ENCODE measurements at regions not wholly inside any gene's neighbourhood (a gene's known extent, or its start where the extent isn't known, plus 50 kb on each side); places are given as distances from the start of the nearest gene placed in this dataset.

DNA sequence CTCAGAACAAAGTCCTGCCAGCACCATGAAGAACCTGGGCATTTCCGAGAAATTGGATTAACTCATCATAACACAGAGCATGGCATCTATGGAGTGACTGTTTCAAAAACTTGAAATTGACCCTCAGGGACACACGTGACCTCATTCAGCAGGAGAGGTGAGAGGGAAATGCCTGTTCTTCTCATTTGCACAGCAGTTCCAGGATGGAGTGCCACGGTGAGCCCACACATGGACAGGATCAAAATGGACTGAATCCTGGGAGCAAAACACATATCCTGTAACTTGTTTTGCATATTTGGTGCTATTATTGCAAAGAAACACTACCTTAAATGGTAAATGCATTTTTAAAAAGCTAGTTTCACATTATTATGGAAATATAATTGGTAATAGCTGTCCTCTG is 256.1 kb upstream of the IRX2 start:
- TF ChIP-seq, protein P1, sequence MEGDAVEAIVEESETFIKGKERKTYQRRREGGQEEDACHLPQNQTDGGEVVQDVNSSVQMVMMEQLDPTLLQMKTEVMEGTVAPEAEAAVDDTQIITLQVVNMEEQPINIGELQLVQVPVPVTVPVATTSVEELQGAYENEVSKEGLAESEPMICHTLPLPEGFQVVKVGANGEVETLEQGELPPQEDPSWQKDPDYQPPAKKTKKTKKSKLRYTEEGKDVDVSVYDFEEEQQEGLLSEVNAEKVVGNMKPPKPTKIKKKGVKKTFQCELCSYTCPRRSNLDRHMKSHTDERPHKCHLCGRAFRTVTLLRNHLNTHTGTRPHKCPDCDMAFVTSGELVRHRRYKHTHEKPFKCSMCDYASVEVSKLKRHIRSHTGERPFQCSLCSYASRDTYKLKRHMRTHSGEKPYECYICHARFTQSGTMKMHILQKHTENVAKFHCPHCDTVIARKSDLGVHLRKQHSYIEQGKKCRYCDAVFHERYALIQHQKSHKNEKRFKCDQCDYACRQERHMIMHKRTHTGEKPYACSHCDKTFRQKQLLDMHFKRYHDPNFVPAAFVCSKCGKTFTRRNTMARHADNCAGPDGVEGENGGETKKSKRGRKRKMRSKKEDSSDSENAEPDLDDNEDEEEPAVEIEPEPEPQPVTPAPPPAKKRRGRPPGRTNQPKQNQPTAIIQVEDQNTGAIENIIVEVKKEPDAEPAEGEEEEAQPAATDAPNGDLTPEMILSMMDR (conservative IDR thresholded peaks at IDR 0.05; ENCODE audit: low read depth in 2 of 2), result no peak
- no peak for TF ChIP-seq EZH2phosphoT487 (IDR thresholded peaks at IDR 0.05; ENCODE audit: unreplicated experiment)
- TF ChIP-seq POLR2AphosphoS5 (IDR thresholded peaks at IDR 0.05; ENCODE audit: low read depth), result no peak
- no peak for TF ChIP-seq ZNF114 (CRISPR knock-in tag; IDR thresholded peaks at IDR 0.05)
- TF ChIP-seq EZH2 (IDR thresholded peaks at IDR 0.05; ENCODE audit: low read depth, unreplicated experiment), result no peak
- no peak for TF ChIP-seq JUNB (IDR thresholded peaks at IDR 0.05; ENCODE audit: unreplicated experiment)
- TF ChIP-seq REST (IDR thresholded peaks at IDR 0.05; ENCODE audit: unreplicated experiment), result no peak
- no peak for TF ChIP-seq CREB1 (CRISPR knock-in tag; IDR thresholded peaks at IDR 0.05; ENCODE audit: low read depth)
- no peak for TF ChIP-seq ZNF331 (CRISPR knock-in tag; IDR thresholded peaks at IDR 0.05; ENCODE audit: low read depth)
- no peak for TF ChIP-seq STAT1 (IDR thresholded peaks at IDR 0.05; ENCODE audit: unreplicated experiment)
- TF ChIP-seq, protein P2, sequence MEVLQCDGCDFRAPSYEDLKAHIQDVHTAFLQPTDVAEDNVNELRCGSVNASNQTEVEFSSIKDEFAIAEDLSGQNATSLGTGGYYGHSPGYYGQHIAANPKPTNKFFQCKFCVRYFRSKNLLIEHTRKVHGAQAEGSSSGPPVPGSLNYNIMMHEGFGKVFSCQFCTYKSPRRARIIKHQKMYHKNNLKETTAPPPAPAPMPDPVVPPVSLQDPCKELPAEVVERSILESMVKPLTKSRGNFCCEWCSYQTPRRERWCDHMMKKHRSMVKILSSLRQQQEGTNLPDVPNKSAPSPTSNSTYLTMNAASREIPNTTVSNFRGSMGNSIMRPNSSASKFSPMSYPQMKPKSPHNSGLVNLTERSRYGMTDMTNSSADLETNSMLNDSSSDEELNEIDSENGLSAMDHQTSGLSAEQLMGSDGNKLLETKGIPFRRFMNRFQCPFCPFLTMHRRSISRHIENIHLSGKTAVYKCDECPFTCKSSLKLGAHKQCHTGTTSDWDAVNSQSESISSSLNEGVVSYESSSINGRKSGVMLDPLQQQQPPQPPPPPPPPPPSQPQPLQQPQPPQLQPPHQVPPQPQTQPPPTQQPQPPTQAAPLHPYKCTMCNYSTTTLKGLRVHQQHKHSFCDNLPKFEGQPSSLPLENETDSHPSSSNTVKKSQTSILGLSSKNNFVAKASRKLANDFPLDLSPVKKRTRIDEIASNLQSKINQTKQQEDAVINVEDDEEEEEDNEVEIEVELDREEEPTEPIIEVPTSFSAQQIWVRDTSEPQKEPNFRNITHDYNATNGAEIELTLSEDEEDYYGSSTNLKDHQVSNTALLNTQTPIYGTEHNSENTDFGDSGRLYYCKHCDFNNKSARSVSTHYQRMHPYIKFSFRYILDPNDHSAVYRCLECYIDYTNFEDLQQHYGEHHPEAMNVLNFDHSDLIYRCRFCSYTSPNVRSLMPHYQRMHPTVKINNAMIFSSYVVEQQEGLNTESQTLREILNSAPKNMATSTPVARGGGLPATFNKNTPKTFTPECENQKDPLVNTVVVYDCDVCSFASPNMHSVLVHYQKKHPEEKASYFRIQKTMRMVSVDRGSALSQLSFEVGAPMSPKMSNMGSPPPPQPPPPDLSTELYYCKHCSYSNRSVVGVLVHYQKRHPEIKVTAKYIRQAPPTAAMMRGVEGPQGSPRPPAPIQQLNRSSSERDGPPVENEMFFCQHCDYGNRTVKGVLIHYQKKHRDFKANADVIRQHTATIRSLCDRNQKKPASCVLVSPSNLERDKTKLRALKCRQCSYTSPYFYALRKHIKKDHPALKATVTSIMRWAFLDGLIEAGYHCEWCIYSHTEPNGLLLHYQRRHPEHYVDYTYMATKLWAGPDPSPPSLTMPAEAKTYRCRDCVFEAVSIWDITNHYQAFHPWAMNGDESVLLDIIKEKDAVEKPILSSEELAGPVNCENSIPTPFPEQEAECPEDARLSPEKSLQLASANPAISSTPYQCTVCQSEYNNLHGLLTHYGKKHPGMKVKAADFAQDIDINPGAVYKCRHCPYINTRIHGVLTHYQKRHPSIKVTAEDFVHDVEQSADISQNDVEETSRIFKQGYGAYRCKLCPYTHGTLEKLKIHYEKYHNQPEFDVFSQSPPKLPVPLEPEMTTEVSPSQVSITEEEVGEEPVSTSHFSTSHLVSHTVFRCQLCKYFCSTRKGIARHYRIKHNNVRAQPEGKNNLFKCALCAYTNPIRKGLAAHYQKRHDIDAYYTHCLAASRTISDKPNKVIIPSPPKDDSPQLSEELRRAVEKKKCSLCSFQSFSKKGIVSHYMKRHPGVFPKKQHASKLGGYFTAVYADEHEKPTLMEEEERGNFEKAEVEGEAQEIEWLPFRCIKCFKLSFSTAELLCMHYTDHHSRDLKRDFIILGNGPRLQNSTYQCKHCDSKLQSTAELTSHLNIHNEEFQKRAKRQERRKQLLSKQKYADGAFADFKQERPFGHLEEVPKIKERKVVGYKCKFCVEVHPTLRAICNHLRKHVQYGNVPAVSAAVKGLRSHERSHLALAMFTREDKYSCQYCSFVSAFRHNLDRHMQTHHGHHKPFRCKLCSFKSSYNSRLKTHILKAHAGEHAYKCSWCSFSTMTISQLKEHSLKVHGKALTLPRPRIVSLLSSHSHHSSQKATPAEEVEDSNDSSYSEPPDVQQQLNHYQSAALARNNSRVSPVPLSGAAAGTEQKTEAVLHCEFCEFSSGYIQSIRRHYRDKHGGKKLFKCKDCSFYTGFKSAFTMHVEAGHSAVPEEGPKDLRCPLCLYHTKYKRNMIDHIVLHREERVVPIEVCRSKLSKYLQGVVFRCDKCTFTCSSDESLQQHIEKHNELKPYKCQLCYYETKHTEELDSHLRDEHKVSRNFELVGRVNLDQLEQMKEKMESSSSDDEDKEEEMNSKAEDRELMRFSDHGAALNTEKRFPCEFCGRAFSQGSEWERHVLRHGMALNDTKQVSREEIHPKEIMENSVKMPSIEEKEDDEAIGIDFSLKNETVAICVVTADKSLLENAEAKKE (CRISPR knock-in tag; IDR thresholded peaks at IDR 0.05), result no peak
- TF ChIP-seq ETS1 (IDR thresholded peaks at IDR 0.05), result no peak
- TF ChIP-seq NANOG (IDR thresholded peaks at IDR 0.05; ENCODE audit: borderline replicate concordance), result no peak
